HG02763 (cell line): ENCODE measurements at regions not wholly inside any gene's neighbourhood (a gene's known extent, or its start where the extent isn't known, plus 50 kb on each side); places are given as distances from the start of the nearest gene placed in this dataset.

Experiments
- ATAC-seq: cut with Tn5 transposase; IDR thresholded peaks from one replicate; pipeline ENCODE4 v1.9.1; 2021; ENCODE audit warnings: mild to moderate bottlenecking, moderate library complexity; ENCODE audit not compliant: unreplicated experiment

GRCh38 chr1:81351864-81352263, 448.9 kb upstream of the ADGRL2 start:
- no peak for ATAC-seq

- ATAC-seq: no peak
Observed at GRCh38 chr1:81349194-81349965, 451.4 kb upstream of the ADGRL2 start.

- ATAC-seq: no peak
Observed at GRCh38 chr1:81345110-81345509, 455.6 kb upstream of the ADGRL2 start.

GRCh38 chr1:81340239-81340638, 460.5 kb upstream of the ADGRL2 start:
- no peak for ATAC-seq

GRCh38 chr1:81337226-81337625, 463.5 kb upstream of the ADGRL2 start:
- ATAC-seq: no peak

GRCh38 chr1:81335876-81336275, 464.9 kb upstream of the ADGRL2 start:
- ATAC-seq: no peak

- ATAC-seq: no peak
Observed at GRCh38 chr1:81330521-81330920, 470.2 kb upstream of the ADGRL2 start.

- ATAC-seq: no peak
Observed at GRCh38 chr1:81330111-81330510, 470.6 kb upstream of the ADGRL2 start.

- ATAC-seq: no peak
Observed at GRCh38 chr1:81329041-81329440, 471.7 kb upstream of the ADGRL2 start.

- ATAC-seq: no peak
Observed at GRCh38 chr1:81327743-81328142, 473.0 kb upstream of the ADGRL2 start.

GRCh38 chr1:81327103-81327710, 473.5 kb upstream of the ADGRL2 start:
- no peak for ATAC-seq

GRCh38 chr1:81326212-81326611, 474.5 kb upstream of the ADGRL2 start:
- ATAC-seq: no peak

GRCh38 chr1:81325397-81325796, 475.3 kb upstream of the ADGRL2 start:
- ATAC-seq: no peak

- ATAC-seq: no peak
Observed at GRCh38 chr1:81323862-81324261, 476.9 kb upstream of the ADGRL2 start.

GRCh38 chr1:81317191-81317590, 483.5 kb upstream of the ADGRL2 start:
- ATAC-seq: no peak

GRCh38 chr1:81314513-81315233, 486.1 kb upstream of the ADGRL2 start:
- no peak for ATAC-seq

- ATAC-seq: no peak
Observed at GRCh38 chr1:81313289-81313688, 487.4 kb upstream of the ADGRL2 start.

- no peak for ATAC-seq
Observed at GRCh38 chr1:81312272-81312754, 488.4 kb upstream of the ADGRL2 start.

- no peak for ATAC-seq
Observed at GRCh38 chr1:81310250-81310649, 490.5 kb upstream of the ADGRL2 start.

GRCh38 chr1:81308191-81308590, 492.5 kb upstream of the ADGRL2 start:
- ATAC-seq: no peak

GRCh38 chr1:81307786-81308185, 492.9 kb upstream of the ADGRL2 start:
- no peak for ATAC-seq

- ATAC-seq: peak; percentile 75
Observed at GRCh38 chr1:81305997-81306452, 494.7 kb upstream of the ADGRL2 start.
